Middle frontal gyrus (tissue), 1 donor: ENCODE measurements at regions not wholly inside any gene's neighbourhood (a gene's known extent, or its start where the extent isn't known, plus 50 kb on each side); places are given as distances from the start of the nearest gene placed in this dataset.

Experiments
- DNase-seq: peaks from one replicate; pipeline ENCODE4 v3.0.0-alpha.2; 2015; ENCODE audit warnings: low spot score; ENCODE audit errors: extremely low spot score

GRCh38 chr6:139592011-139592410, 217.6 kb upstream of the CITED2 start:
- DNase-seq, result no peak

GRCh38 chr6:139591075-139591865, 216.8 kb upstream of the CITED2 start:
- DNase-seq, result no peak

- DNase-seq, result no peak
Measured at GRCh38 chr6:139590206-139590605, 215.8 kb upstream of the CITED2 start.

GRCh38 chr6:139588734-139589593, 214.5 kb upstream of the CITED2 start:
- DNase-seq, result no peak

- DNase-seq, result no peak
Measured at GRCh38 chr6:139588076-139588639, 213.7 kb upstream of the CITED2 start.

- DNase-seq, result no peak
Measured at GRCh38 chr6:139587469-139587868, 213.0 kb upstream of the CITED2 start.

- DNase-seq, result no peak
Measured at GRCh38 chr6:139586273-139586672, 211.8 kb upstream of the CITED2 start.

GRCh38 chr6:139584599-139584998, 210.2 kb upstream of the CITED2 start:
- DNase-seq, result no peak

GRCh38 chr6:139583420-139583819, 209.0 kb upstream of the CITED2 start:
- no peak for DNase-seq

GRCh38 chr6:139582956-139583355, 208.5 kb upstream of the CITED2 start:
- DNase-seq, result no peak

- no peak for DNase-seq
Measured at GRCh38 chr6:139581485-139581865, 207.0 kb upstream of the CITED2 start.

GRCh38 chr6:139580592-139581484, 206.4 kb upstream of the CITED2 start:
- DNase-seq, result no peak

GRCh38 chr6:139577763-139578604, 203.5 kb upstream of the CITED2 start:
- DNase-seq, result no peak

- no peak for DNase-seq
Measured at GRCh38 chr6:139577124-139577762, 202.8 kb upstream of the CITED2 start.

- no peak for DNase-seq
Measured at GRCh38 chr6:139572001-139572400, 197.6 kb upstream of the CITED2 start.

- no peak for DNase-seq
Measured at GRCh38 chr6:139570166-139570565, 195.7 kb upstream of the CITED2 start.

- DNase-seq, result no peak
Measured at GRCh38 chr6:139569566-139569965, 195.1 kb upstream of the CITED2 start.

- DNase-seq, result no peak
Measured at GRCh38 chr6:139568956-139569538, 194.6 kb upstream of the CITED2 start.
